ENCODE measurements at regions not wholly inside any gene's neighbourhood (a gene's known extent, or its start where the extent isn't known, plus 50 kb on each side); places are given as distances from the start of the nearest gene placed in this dataset.
"Not testable (repeated sequence)": the region's sequence is repeated elsewhere in the genome, so short reads cannot be mapped to it uniquely, and the experiment has no call there.

DNA sequence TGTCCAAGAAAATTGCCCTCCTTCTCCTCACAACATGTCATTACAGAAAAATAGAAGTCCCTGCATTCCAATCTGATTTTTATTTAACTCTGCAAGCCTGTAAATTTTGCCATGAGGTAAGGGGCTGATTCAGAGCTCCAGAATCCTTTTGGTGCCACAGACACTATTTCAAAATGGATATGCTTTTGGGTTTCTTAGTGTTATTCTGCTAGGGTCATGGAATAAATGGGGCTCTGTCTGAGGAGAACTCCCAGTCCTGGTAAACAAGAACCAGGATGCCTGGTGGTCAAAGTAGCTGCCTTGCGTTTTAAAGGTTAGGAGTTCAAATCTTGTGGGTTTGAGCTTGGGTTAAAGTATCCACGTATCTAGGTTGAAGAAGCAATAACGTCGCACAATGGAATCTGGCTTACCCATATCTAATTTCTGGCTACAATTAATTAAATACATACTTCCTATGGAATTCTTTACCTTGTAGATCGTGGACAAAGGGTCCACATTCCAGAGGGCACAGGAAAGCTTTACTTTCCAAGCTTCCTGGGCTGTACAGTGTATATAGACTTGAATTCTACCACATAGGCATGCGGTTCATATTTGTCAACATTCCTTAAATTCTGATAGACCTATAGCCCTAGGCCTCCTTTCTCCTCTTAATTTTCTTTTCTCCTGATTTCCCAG lies 98.0 kb upstream of the CDC42BPA start:
- no peak for DNase-seq

DNA sequence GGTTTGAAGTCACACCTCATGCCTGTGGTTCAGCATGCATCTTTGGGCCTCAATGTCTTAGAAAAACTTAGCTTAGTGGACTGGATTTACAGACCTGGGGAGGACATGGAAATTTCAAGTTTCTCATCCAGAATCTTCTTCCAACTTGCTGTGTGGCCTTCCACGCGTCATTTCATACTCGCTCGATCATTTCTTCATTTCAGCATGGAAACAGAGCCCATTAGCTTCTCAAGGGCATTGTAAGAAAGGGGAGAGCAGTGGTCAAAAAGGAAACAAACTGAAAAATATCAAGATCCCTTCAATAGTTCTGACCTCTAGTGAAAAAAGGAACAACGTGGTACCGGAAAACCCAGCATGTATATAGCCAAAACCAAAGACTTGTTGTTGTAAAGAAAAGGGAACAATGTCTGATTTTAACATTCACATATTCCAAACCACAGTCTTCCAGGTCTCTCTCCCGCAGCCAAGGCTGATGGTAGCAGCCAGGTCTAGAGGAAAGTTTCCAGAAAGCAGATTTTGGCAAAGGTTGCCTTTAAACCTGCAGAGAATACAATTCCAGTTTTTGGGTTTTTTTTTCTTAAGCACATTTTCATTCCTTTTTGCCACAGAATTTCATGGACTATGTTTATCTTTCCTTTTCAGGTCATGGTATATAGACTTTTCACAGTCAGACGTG lies 97.0 kb upstream of the CDC42BPA start:
- DNase-seq, result no peak

DNA sequence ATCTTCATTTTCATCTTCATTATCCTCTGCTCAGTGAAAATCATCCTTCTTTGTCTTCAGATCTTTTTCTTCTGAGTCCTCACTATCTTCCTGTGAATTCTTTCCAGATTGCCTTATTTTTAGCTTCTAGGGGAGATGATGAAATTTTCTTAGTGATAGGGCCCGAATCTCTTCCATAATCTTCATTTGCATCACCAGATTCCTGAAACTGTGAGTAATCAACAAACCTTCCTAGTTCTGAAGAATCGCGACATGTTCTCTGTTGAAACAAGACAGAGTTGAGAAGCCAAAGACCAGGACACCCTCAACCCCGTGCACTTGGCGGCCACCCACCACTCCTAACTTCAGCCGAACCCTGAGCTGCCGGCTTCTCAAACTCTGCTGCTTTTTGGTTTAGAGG lies 92.8 kb upstream of the CDC42BPA start:
- no peak for DNase-seq

DNA sequence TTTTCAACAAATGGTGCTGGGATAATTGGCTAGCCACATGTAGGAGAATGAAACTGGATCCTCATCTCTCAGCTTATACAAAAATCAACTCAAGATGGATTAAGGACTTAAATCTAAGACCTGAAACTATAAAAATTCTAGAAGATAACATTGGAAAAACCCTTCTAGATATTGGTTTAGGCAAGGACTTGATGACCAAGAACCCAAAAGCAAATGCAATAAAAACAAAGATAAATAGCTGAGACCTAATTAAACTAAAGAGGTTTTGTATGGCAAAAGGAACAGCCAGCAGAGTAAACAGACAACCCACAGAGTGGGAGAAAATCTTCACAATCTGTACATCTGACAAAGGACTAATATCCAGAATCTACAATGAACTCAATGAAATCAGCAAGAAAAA lies 88.0 kb upstream of the CDC42BPA start:
- not testable (repeated sequence) for DNase-seq

DNA sequence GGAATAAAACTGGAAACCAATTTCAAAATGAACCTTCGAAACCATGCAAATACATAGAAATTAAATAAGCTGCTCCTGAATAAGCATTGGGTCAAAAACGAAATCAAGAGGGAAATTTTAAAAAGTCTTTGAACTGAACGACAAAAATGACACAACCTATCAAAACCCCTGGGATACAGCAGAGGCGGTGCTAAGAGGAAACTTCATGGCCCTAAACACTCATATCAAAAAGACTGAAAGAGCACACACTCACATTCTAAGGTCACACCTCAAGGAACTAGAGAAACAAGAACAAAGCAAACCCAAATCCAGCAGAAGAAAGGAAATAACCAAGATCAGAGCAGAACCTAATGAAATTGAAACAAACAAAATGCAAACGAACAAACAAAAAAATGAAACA lies 85.2 kb upstream of the CDC42BPA start:
- DNase-seq, result no peak

DNA sequence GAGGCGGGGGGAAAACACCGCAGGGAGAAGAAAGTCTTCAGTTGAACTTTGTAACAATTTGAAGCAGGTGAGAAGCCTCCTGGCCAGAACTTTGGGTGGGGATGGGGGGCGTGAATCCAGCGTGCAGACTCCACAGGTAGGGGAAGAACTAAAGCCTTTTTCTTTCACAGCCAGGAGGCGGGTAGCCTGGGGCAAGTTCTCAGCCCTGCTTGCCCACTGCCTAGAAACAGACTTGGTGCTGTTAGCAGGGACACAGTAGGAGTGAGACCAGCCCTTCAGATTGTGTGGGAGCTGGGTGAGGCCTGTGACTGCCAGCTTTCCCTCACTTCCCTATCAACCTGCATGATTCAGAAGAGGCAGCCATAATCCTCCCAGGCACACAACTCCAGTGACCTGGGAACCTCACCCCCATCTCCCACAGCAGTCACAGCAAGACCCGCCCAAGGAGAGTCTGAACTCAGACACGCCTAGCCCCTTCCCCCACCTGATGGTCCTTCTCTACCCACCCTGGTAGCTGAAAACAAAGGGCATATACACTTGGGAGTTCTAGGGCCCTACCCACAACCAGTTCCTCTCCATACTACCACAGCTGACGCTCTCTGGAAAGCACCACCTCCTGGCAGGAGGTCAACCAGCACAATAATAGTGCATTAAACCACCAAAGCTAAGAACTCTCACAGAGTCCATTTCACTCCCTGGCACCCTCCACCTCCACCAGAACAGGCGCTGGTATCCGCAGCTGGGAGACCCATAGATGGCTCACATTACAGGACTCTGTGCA lies 83.5 kb upstream of the CDC42BPA start:
- no peak for DNase-seq

DNA sequence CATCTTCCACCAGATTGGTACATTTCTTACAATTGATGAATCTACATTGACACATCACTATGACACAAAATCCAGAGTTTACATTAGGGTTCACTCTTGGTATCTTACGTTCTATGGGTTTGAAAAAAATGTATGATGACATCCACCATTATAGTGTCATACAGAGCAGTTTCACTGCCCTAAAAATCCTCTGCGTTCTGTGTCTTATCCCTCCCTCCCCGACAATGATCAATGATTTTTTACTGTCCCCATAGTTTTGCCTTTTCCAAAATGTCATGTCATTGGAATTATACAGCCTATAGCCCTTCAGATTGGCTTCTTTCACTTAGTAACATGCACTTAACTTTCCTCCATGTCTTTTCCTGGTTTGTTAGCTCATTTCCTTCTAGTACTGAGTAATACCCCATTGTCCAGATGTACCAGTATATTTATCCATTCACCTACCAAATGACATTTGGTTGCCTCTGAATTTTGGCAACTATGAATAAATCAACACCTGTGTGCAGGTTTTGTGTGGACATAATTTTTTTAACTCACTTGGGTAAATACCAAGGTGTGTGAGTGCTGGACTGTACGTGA lies 80.9 kb upstream of the CDC42BPA start:
- no peak for DNase-seq

DNA sequence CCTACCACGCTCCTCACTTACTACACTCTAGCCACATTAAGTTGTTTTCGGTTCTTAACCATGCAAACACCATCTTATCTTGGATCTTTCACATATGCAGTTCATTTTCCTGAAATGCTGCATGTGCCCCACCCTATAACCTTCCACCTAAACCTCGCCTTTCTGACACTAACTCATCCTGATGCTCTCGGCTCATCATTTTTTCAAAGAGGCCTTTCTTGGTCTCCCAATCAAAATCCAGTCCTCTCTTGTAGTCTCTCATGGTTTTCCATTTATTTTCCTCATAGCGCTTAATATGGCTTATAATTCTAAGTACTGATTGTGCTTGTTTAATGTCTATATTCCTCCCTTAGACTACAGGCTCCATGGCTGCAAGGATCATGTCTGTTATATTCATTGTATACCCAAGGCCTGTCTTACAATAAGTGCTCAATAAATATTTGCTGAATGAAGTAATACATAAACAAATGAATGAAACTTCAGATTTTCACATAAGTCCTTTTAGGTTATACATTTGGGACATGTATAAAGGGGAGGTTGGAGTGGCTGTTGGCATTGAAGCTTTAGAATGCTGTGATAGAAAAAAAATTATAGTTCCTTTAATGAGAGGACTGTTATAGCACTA lies 79.2 kb upstream of the CDC42BPA start:
- DNase-seq, result no peak

DNA sequence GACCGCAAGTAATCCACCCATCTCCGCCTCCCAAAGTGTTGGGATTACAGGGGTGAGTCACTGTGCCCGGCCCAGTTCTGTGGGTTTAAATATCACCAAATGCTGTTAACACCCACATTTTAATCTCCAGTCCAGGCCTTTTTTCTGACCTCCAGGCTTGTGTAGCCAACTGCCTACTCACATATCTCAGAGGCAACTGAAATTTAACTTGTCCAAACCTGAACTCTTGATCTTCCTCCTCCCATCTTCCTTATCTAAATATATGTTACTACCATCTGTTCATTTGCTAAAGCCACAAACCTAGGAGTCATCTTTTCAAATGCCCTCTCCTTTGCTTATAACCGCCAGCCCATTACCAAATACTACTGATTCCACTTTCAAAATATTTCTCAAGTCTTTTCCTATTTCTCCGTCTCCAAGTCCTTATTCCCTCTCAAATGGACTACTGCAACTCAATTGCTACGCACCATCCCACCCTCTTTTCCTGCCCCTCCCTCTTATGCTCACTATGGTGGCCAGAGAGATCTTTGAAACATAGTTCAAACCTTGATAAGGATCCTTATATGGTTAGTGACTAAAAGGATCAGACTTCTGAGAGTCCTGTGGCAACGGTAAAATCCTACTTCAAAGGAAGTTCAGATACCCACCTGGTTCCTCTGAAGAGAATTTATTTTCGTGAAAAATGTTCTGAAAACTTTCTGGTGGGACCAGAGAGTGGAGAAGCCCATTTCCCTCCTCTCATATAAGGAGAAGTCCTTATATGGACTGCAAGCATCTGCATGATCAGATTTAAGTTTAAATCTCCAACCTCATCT lies 78.5 kb upstream of the CDC42BPA start:
- no peak for DNase-seq

DNA sequence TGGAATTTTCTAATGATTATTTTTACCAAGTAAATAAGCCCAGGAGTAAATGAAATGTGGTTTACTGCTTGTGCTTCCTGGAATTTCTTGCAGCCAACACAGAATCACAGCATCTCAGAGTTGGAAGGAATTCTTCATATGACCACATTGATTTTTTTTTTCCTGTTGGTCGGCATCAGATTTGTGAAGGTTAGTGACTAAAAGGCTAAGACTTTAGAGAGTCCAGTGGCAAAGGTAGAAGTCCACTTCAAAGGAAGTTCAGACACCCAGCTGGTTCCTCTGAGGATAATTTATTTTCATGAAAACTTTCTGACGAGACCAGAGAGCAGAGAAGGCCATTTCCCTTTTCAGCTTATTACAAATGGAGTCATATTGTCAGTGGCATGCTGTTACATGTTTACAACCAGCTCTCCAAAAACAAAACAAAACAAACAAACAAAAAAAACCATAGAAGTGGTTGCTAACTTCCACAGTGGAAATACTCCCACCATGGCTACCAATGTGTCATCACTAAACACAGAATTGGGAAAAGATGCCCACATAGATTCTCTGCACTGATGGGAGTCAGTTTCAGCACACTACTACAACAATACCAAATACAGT lies 77.2 kb upstream of the CDC42BPA start:
- DNase-seq, result no peak

DNA sequence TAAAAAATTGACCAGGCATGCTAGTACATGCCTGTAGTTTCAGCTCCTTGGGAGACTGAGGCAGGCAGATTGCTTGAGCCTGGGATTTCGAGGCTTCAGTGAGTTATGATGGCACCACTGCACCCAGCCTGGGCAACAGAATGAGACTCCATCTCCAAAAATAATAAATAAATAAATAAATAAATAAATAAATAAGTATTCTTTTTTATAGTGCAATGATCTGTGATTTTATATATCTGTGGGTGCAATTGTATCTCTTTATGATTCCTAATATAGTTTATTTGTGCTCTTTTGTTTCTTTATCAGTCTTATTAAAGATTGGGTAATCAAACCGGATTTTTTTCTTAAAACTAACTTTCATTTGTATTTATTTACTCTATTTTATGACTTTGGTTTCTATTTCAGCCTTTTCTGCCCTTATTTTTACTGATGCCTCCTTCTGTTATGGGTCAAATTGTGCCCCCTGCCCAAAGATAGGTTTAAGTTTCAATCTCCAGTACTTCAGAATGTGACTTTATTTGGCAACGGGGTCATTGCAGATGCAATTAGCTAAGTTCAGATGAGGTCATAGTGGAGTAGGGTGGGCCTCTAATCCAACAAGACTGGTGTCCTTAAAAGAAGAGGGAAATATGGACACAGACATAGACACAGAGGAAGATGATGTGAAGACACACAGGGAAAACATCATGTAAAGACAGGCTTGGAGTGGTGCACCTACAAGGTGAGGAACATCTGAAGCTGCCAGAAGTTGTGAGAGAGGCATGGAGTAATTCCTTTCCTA lies 74.9 kb upstream of the CDC42BPA start:
- no peak for DNase-seq

DNA sequence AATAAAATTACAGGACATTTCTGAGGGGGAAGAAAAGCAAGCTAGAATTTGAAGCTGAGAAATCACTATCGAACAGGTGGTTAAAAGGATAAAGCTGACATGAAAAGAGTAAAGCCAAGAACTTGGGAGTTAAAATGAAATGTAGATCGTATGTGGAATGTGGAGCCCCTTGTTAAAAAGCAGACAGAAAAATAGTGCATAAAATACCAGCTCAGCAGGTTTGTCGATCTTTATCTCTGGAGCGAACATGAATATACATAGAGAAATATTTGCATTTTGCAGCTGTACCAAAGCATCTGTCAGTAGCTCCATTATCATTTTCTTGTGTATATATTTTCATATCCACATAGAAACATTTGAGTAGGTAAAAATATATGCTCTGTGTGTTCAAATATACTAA lies 73.6 kb upstream of the CDC42BPA start:
- DNase-seq, result no peak

DNA sequence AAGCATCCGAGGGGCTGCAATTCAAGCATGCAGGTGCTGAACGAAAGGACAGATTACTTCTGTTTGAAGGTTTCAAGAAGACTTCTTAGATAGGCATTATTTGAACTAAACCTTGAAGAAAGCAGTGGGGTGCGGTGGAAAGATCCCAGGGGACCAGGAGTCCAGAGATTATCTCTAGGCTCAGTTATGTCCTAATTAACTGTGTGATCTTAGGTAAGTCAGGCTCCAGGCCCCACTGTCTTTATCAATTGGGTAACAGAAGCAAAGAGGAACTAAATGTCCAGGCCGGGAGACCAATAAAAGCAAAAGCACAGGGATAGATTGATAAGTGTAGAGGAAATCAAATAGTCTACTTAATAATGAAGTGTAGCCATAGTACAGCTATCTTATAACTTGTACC lies 72.9 kb upstream of the CDC42BPA start:
- DNase-seq, result no peak

DNA sequence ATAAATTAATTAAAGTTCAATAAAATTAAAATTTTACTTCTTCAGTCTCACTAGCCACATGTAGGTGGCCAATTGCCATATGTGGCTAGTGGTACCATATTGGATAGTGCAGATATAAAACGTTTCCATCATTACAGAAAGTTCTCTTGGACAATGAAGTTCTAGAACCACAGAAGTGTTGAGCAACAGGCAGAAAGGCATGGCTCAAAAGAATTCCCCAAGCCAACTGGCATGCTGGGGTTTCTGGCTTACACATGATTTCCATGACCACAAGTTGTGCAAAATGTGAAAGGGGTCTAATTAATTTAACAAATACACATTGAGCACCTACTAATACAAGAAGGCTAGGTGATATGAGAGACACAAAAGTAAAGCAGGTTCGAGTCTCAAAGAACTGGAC lies 72.2 kb upstream of the CDC42BPA start:
- no peak for DNase-seq

DNA sequence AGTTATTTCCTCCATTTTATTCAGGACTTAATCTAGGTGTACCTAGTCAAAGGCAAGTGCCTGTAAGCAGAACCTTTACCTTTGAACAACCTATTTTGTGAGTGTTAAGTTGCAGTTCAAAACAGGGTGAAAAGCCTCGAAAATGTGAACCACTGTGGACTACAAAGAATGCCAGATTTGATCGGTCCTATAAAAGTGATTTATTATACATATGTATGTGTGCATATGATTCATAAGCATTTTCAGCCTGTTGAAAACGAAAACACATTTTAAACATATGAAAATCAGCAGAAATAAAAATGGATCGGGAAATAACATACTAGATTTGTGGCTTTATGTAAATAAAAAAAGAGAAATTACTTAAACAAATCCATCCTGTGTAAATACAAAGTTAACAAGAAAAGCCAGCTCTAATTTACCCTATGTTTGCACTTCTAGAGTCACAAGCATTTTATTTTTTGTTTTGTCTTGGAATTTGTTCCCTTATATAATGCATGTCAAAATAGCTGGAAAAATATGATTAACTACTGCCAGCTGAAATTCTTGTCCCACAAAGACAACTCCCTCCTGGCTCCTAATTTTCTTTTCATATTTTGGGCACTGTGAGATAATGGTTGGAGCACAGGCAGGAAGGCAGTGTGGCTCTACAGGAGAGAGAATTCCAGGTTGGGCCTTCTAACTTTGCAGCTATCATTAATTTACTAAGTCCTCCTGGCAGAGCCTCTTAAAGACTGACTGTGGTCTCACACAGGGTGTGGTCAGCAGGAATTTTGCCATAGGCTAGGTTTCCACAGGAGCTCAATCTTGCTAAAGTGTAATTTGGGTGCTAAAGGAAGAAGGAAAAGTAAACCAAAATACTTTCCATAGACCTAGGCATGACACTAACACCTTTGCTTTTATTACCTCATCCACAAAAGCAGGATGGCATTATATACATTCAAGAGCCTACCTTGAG lies 70.2 kb upstream of the CDC42BPA start:
- DNase-seq, result no peak

DNA sequence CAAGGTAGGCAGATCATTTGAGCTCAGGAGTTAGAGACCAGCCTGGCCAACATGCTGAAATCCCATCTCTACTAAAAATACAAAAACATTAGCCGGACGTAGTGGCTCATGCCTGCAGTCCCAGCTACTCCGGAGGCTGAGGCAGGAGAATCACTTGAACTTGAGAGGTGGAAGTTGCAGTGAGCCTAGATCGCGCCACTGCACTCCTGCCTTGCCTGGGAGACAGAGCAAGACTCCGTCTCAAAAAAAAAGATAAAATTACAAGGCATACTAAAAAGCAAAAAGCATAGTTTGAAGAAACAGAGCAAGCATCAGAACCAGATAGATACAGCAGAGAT lies 61.2 kb upstream of the CDC42BPA start:
- DNase-seq, result no peak

DNA sequence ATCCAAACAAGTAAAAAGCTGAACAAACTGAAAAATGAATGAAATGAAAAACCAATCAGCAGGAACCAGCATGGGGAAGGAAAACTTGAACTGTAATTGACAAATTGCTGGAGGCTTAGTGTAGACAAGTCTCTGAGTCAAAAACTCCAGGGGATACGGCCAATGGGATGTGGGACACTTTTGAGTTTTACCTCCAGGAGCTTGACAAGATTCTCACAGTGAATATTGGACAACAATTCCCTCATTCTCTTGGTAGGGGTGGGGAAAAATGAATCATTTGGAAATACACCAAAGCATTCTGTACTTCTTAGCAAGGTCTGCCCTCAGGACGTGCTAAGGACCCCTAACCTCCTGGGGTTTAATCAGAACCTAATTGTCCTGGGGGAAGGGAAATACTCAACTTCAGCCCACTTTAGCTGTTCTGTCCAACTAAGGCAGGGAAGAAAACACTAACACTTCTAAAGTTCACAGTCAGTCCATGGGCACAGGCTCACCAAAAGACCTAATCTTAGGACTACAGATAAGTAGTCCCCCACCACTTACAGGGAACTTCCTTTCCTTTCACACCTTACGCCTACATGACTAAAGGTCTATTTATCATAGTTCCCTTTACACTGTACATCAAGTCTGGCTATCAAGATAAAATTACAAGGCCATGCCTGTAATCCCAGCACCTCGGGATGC lies 60.7 kb upstream of the CDC42BPA start:
- DNase-seq, result no peak

DNA sequence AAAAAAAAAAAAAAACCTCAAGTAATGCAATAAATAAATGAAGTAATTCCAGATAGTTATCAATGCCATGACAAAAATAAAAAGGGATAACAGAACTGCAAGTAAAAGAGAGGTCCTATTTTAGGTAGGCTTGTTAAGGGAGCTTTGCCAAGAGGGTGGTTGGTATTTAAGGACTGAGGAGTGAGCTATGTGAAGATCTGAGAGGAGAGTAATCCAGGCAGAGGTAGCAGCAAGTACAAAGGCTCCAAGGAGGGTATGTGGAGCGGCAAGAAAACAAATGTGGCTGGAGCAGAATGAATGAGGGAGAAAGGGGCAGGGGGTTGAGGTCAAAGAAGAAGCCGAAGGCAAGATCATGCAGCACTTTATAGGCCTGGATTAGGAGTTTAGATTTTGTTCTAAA lies 59.9 kb upstream of the CDC42BPA start:
- DNase-seq, result no peak
